ENCODE measurements at regions not wholly inside any gene's neighbourhood (a gene's known extent, or its start where the extent isn't known, plus 50 kb on each side); places are given as distances from the start of the nearest gene placed in this dataset.
"Not testable (repeated sequence)": the region's sequence is repeated elsewhere in the genome, so short reads cannot be mapped to it uniquely, and the experiment has no call there.

DNA sequence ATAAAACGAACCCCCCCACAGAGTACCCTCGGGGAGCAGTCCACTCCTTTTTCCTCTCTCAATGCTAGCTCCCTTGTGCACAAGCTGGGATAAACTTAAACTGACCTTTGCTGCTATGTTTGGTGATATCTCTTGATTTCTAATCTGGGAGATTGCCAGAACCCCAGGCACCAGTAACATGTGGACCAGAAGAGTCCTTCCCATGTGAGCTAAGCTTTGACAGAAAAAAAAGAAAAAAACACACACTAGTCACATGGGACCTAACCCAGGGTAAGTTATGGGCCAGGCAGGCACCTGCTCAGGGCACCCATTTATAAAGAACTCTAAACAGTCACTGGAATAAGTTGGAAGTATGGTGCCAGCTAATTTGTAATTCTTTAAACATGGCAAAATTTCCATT, 242.6 kb downstream of the EN1 start:
- no peak for DNase-seq

DNA sequence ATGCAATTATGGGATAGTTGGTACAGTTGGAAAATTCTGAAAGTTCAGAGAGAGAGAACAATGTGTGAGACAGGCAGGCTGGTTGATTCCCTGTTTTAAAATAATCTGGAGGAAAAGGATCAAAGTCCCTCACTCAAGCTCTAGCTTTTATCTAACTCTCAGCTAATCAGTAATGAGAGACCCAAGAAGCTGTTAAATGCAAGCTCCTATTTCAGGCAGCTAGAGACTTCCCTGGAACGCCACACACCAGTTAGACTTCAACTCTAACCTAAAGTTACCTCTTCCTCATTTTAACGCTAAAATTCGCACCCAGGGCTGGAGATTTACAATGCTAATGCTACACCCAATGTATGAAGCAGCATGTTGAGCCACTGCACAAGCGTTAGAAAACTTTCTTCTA, 243.1 kb downstream of the EN1 start:
- DNase-seq = no peak

DNA sequence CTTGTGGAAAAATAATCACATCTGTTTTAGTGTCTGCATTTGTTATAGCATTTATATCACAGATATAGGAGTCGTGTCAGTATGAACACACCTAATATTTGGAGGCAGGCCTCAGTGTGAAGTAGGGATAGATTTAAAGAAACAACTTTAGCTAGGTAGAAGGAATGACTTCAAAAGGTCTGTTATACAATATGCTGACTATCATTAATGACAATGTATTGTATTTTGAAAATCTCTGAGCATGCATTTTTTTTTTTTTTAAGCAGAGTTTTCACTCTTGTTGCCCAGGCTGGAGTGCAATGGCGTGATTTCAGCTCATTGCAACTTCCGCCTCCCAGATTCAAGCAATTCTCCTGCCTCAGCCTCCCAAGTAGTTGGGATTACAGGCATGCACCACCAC, 248.3 kb downstream of the EN1 start:
- no peak for DNase-seq

DNA sequence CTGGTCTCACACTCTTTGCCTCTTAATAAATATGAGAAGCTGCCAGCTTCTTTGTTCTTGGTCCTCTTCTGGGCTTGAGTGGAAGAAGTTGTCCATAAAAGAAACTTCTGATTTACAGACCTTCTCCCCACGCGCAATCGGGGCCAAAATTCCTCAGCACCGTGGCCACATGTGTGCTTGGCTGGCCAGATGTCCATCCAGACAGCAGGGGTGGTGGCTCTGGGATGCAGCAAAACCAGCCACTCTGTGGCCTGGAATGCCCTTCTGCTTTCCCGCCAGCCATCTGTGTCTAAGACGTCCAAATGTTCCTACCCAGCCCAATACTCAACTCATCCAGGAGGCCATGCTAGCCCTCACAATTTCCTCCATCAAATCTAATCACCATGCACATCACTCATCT, 250.8 kb downstream of the EN1 start:
- DNase-seq = no peak

DNA sequence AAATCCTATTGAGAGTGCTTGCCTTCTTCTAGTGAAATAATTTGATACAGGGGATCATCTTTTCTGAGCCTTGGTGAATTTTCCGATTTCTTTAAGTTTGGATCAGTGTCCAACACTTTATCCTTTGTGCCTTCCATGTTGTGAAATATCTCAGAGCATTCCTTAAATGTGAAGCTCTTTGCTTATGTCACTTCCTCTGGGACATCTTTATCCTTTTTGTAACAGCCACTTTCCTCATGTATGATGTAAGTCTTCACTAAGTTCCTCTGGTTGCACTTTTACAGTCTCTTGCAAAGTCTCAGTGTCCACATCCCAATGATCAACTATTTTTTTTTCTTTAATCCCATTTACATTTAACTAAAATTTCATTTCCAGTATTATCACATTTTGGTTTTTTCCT, 254.2 kb downstream of the EN1 start:
- DNase-seq = no peak

DNA sequence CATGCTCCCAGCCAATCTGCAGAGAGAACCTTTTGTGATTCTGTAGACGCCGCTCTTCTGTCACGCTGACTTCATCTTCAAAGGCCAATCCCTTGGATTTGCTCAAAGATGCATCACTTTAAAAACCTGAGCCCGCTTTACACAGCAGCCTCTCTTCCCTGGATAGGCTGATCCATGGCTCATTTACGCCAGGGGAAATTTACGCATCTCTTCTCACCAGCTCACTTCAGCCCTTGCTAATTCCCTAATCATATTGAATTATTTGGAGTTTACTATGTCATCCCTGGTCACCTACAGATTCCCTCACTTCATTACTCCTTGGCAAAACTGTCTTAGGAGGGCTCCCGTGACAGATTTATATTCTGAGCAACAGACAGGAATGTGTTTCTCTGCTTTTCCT, 256.2 kb downstream of the EN1 start:
- no peak for DNase-seq

DNA sequence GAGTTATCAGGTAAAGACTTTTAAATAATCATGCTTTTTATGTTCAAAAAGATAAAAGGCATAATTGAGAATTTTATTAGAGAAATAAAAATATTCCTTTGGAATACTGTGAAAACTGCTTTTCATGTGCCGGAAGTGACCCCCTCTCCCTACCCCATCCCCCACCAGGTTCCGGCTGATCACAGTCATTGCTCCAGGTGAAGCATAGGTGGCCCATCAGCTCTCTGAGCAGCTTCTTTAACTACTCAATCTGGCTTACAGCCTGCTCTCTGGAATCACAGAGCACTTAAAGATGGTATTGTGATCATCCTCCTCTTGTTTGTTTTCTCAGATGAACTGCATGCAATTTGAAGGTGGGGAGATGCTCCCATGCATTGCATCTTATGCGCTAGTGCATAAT, 257.7 kb downstream of the EN1 start:
- DNase-seq = no peak

DNA sequence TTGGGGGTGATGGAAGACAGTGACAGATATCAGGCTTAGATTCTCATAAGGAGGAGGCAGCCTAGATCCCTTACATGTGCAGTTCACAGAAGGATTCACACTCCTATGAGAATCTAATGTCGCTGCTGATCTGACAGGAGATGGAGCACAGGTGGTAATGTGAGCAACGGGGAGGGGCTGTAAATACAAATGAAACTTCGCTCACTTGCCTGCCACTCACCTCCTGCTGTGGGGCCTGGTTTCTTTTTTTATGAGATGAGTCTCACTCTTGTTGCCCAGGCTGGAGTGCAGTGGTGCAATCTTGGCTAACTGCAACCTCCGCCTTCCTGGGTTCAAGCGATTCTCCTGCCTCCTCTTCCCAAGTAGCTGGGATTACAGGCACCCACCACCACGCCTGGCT, 258.6 kb downstream of the EN1 start:
- DNase-seq = no peak

DNA sequence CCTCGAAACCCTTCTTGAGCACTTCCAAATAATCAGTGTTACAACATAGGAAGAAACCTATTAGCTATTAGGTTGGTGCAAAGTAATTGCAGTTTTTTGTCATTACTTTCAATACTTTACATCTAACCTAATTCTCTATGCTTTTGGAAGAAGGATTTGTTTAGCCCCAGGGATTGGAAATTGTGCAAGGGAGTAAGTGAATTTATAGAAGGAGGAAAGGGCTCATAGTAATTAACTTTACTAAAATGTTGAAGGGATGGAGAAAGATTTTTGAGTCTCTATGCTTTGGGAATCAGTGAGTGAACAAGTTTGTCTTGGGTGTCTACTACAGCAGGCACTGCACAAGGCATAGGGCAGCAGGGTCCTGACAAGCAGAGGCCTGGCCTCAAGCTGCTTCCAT, 261.1 kb downstream of the EN1 start:
- no peak for DNase-seq

DNA sequence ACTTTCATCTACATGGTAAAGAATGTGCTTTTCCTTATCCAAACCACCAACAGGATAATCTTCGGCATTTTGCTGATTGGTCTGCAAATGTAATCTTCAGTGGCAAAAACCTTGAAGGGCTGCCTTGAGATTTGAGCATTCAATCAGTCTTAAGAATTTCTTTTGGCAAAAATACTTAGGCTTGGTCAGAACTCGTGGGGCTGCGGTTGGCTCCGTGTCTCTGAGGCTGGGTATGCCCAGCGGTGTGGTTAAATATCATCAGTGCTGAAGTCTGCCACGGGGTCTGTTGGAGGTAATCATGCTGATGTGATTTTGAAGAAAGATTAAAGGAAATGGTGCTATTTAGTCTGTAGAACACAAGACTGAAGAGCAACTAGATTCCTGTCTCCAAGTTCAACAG, 262.6 kb downstream of the EN1 start:
- DNase-seq = no peak

DNA sequence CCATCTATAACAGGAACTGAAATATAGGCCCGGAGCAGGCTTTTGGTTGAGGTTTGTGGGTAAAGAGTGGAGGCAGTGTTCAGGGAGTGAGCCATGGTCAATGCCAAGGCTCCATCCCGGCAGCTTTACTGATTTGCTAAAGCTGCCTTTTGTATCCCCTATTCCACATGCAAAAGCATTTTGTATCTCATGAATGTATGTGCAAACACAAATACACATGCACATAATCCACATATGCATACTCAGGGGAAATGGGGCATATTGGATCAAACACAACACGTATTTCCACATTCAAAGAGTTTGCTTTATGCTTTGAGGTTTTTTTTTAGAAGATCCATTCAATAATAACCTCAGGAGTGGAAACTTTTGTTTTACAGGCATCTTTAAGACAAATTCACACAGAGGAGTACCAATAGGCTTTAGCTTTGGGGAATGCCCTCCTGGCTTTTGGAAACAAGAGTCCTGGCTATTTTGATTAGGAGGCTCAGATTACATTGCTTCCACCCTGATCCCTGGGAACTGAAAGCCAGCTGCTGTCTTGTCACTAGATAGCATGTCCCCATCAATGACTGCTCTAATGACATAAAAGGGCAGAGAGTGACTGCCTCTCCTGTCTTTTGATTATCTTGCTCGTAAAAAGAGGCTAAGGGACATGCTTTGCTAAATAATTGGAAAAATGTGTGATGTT, 263.2 kb downstream of the EN1 start:
- DNase-seq = no peak

DNA sequence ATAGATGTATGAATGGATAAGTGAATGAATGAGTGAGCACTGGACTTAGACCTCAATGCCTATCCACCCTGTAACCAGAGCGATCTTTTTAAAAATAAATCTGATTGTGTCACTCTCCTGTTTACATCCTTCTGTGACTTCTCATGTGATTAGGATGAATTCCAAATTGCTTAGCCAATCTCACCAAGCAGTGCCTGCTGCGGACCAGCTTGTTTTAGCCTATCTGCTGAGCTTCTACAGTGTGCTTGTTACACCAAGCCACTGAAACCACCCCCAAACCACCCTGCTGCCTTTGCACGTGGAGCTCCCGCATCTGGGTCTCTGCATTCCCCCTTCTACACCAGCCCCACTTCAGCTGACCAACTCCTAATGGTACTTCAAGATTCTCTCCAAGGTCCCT, 265.4 kb downstream of the EN1 start:
- no peak for DNase-seq

DNA sequence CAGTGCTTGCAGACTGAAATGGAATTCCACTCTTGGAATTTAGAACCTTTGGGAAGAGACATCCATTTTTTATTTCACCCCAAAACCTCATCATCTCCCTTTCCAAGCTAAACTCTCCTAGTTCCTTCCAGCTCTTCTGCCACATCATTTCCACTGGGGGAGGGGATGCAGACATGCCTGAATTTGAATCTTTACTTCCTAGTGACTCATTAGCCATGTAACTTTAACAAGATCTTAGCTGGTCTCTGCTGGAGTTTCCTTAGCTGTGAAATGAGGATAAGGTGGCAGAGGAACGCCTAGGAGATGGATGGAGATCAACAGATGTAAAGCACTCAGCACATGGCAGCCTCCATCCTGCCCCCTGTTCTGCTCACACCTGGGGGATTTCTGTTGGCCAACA, 266.8 kb downstream of the EN1 start:
- DNase-seq = no peak

DNA sequence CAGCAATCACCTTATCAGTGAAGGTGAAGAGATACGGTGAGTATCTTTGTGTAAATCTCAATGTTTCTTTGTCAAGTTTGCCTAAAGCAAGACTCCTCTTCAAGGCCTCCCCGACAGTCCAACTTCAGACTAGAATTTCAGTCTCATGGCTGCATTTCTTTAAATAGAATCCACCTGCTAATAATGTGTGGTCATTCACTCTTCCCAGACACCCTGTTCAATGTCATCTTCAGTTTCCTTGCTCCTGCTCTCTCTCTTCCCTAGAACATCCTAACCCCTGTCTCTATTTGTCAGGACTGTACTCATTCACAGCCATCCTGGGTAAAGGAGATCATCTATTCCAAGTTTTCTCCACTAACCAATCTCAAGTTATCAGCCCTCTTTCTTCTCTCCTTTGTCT, 267.3 kb downstream of the EN1 start:
- DNase-seq = no peak

DNA sequence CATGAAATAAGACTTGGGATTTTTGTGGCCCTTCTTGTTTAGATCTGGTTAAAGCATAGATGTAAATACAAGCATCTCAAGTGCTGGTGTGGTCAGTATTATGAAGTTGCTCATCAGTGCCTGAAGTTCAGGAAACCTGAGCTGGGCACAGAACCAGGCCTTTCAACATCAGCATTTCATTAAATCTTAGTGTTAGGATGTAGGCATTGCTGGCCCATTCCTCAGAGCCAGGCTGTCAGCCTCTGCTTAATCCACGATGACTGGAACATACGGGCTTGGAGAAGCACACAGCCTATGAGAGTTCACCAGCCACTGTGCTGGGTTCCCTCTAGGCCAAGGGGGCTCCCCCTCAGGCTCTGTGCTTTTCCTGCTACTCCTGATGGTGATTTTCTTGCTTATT, 270.2 kb downstream of the EN1 start:
- DNase-seq = no peak

DNA sequence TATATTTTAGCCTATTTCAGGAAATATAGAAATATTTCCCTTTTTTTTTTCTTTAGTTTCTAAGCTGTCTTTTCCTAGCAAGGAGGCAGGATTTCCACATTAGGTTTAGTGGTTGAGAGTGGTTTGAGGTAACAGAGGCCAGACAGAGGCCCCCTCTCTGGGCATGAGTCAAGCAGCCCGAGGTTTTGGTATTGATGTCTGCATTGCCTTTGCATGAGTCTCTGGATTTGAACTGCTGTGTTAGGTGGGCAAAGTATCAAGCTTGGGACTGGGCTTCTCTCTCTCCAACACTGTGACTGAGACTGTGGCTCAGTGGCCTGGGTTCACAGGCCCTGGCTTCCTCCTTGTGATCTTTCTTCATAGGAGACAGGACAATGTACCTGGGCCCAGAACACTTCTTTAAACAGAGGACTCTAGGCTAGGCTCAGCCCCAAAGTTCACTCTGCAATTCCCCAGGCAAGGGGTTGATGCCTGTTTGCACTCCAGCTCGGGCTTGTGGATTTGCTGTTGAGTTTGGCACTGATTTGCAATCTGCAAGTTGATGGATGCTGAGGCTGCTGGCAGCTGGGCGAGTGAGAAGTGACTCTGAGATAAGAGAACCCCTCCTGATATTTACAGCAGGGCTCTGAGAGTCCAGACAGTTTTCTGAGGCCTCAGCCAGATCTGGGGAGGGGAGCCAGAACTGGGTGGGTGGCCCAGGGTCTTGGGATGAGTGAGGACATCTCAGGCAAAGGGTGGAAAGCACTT, 271.2 kb downstream of the EN1 start:
- no peak for DNase-seq

DNA sequence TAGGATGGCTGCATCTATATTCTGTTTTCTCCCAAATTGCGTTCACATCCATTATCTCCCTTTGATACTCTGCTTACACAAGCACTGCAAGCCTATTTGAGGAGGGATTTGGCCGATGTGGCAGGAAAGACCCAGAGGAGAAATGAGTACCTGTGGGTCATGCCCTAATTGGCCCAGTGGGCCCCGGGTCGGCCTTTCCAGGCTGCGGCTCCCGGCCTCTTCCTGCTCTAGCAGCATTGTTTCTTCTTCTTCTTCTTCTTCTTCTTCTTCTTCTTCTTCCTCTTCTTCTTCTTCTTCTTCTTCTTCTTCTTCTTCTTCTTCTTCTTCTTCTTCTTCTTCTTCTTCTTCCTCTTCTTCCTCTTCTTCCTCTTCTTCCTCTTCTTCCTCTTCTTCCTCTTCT, 275.1 kb downstream of the EN1 start:
- not testable (repeated sequence) for DNase-seq

DNA sequence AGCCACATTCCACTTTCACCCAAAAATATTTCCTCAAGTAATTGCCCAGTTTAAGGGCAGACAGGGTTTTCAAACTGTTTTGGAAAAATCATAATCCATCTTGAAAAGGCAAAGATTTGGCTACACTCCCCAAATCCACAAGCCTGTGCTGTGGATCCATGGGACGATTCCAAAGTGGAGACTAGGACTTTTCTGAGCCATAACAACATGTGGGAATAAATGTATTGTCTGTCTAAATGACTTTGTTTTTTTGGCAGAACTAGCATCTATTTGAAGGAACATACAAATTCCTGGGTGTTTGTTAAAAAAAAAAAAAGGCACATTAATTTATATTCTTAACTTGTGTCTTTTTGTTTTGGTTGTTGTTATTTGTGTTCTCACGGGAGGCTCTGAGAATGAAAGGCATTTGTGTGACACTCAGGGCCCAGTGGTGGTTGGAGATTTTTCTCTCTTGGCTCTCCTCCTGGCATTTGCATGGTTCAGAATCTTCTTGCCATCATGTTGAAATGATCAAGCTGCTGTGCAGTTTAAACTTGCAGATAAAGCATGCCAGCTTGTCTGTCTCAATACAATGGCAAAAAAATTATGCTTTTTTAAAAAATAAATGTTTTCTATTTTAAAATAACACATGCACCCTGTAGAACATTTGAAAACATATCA, 277.4 kb downstream of the EN1 start:
- DNase-seq = no peak

DNA sequence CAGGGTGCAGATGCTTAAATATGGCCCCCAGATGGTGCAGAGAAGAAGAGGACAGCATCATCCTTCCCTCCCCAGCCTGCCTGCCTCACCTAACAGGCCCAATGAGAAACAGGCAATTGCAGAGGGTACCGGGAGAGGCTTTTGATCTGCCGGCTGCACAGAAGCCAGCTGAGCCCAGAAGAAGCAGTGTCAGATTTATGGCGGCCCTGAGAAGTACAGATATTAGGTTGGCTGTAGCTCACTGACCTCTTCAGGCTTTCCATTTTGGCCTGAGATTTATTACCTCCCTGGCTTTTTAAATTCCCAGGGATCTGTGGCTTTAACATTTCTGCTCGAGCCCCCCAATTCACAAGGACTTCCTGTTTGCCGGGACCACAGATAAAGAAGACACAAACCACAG, 278.7 kb downstream of the EN1 start:
- DNase-seq = no peak

DNA sequence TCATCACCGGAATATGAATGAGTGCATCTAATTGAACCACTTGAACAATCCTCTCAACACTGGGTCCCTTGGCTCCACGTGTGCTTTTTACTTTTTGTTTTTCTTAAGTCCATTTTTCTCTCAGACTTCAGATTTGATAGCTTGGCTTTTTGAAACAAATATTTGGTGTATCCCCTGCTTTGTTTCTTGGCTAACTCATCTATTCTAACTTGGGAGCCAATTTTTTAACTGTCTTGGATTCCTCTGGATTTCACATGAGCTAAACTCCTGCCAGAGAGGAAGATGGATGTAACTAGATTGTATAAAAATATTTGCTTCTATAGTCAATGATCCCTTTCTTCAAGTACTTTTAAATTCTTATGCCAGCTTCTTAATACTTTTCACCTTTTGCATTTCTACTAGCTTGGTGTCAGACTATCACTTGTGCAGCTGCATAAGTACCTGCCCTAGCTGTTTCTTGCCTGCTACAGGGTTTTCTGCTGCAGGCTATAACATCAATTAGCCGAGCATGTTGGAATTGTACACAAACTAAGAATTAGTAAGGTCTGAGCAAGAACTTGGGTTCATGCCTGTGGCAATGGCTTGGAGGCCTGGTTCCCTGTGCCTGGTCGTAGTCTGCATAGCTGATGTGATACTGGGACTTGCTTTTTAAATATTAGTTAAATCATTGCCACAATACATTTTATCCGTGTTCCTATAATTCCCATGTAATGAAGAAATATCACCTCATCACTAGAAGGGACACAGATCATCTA, 281.5 kb downstream of the EN1 start:
- no peak for DNase-seq

DNA sequence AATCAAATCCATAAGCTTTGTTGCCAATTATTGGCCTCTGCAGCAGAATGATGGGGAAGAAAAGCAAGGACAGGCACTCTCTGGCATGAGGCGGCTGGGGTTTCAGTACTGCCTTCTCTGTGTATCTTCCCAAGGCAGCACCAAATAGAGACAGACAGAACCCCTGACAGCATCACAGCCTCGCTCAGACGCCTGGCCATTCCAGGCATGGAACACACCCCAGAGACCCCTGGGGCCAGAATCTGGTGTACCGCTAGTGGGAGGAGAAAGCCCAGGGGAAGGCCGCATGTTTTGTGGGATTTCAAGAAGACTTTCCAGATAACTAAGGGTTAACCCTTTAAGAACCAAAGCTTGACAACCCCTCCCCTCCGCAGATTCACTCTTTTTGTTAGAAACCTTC, 282.1 kb downstream of the EN1 start:
- no peak for DNase-seq

DNA sequence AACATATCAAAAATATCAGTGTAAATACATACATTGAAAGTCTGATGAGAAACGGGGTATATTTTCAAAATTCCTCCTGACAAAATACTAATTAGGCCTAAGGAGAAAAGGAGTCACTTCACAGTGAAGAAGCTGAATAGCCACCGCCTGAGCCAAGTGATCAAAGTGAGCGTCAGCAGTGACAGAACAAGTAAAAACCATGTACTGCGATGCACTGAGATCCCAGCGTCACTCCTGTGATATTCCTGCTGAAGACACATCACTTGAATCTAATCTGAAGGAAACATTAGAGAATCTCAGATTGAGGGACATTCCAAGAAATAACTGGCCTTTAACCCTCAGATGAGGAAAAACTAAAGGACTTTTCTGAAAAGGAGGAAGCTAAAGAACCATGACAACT, 285.3 kb downstream of the EN1 start:
- no peak for DNase-seq

DNA sequence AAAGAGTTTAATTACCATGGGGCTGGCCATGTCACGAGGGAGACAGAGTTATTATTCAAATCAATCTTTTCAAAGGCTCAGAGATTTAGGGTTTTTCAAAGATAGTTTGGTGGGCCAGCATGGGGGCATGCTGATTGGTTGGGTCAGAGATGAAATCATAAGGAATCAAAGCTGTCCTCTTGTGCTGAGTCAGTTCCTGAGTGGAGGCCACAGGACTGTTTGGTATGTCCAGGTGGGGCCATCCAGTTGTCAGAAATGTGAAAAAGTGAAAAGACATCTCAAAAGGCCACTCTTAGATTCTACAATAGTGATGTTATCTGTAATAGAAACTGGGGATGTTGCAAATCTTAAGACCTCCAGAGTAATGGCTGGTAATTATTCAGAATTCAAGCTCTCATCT, 288.6 kb downstream of the EN1 start:
- DNase-seq = no peak

DNA sequence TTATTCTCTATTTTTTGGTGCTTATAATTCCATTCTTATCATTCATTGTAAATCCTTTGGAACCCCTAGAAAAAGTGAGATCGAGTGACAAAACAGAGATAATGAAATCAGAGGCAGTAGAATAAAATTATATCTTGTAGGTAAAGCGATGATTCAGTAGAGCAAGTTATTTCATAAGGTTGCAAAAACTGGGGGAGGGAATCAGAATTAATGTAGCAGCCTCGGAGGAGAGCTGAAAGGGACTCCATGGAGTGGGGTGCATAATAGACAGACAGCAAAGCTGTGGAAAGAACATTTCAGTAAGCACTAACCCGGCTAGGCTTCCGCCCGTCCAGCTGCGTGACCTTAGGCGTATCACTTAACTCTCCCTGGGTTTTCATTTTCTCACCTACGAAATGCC, 289.7 kb downstream of the EN1 start:
- no peak for DNase-seq

All from activated CD8-positive, alpha-beta memory T cell treated with anti-CD3 and anti-CD28 coated beads, Interleukin-2, amount 50 U/mL, for 4 hours (primary cell).